SU-DHL-6 (cell line): ENCODE measurements at regions not wholly inside any gene's neighbourhood (a gene's known extent, or its start where the extent isn't known, plus 50 kb on each side); places are given as distances from the start of the nearest gene placed in this dataset.

Experiments used
- H2AFZ ChIP-seq: fragments of 200-600 bp; sonication (generic); 2 replicates; pipeline ENCODE4 v1.6.1; 2014; ENCODE audit warnings: low read depth, mild to moderate bottlenecking, moderate library complexity, mixed read lengths, antibody characterized with exemption, low read length; ENCODE audit not compliant: severe bottlenecking
- H3F3A ChIP-seq: fragments of 200-600 bp; shearing (Covaris generic); 2 replicates; pipeline ENCODE4 v1.6.0; 2016; ENCODE audit warnings: antibody characterized with exemption, mild to moderate bottlenecking; ENCODE audit not compliant: insufficient read depth
- H3K27ac ChIP-seq: fragments of 200-600 bp; sonication (generic); 2 replicates; pipeline ENCODE4 v1.5.1; 2016; ENCODE audit warnings: low read depth, mild to moderate bottlenecking, low read length, moderate library complexity, mixed read lengths
- H3K27me3 ChIP-seq: fragments of 200-600 bp; sonication (generic), shearing (Covaris generic); 2 replicates; pipeline ENCODE4 v1.6.0; 2014; ENCODE audit warnings: mild to moderate bottlenecking, low read length
- H3K36me3 ChIP-seq: fragments of 200-600 bp; sonication (generic); 2 replicates; pipeline ENCODE4 v1.6.1; 2014; ENCODE audit warnings: mild to moderate bottlenecking, low read length, mixed read lengths
- H3K4me2 ChIP-seq: fragments of 300-600, 200-600 bp; shearing (Covaris generic), sonication (generic); 2 replicates; pipeline ENCODE4 v1.6.0; 2014; ENCODE audit warnings: low read length, low read depth, mild to moderate bottlenecking; ENCODE audit not compliant: poor library complexity, severe bottlenecking
- H3K4me3 ChIP-seq: fragments of 200-600 bp; sonication (generic); 2 replicates; pipeline ENCODE4 v1.5.1; 2014; ENCODE audit warnings: antibody characterized with exemption, low read length, mild to moderate bottlenecking, mixed read lengths; ENCODE audit not compliant: insufficient read depth, poor library complexity, severe bottlenecking
- H3K79me2 ChIP-seq: fragments of 200-600 bp; sonication (generic); 2 replicates; pipeline ENCODE4 v1.6.1; 2014; ENCODE audit warnings: mild to moderate bottlenecking, low read length, moderate library complexity; ENCODE audit not compliant: insufficient read depth
- H3K9ac ChIP-seq: fragments of 200-600 bp; sonication (generic); 2 replicates; pipeline ENCODE4 v1.7.0; 2014; ENCODE audit warnings: mild to moderate bottlenecking, low read length
- H3K9me2 ChIP-seq: fragments of 200-600 bp; sonication (generic); replicated peaks from 2 replicates; pipeline ENCODE4 v1.6.1; 2014; ENCODE audit warnings: low read length; ENCODE audit not compliant: insufficient read depth
- H3K9me3 ChIP-seq: fragments of 200-600 bp; sonication (generic); 2 replicates; pipeline ENCODE4 v1.6.1; 2014; ENCODE audit warnings: low read length, mixed read lengths; ENCODE audit not compliant: insufficient read depth
- H4K20me1 ChIP-seq: fragments of 200-600 bp; sonication (generic); 2 replicates; pipeline ENCODE4 v1.6.1; 2014; ENCODE audit warnings: low read depth, mild to moderate bottlenecking, antibody characterized with exemption, low read length, moderate library complexity, mixed read lengths
- CTCF ChIP-seq: fragments of 200-600 bp; sonication (generic); IDR thresholded peaks from one replicate; pipeline ENCODE4 v1.5.1; 2017; ENCODE audit warnings: antibody characterized with exemption, mild to moderate bottlenecking, low read length, moderate library complexity; ENCODE audit not compliant: insufficient read depth, poor library complexity, severe bottlenecking
- EZH2phosphoT487 ChIP-seq: fragments of 200-600 bp; sonication (generic), shearing (Covaris generic); conservative IDR thresholded peaks from 2 replicates; pipeline ENCODE4 v1.6.1; 2018; ENCODE audit warnings: mild to moderate bottlenecking, antibody characterized with exemption, low read length, moderate library complexity, mixed read lengths

- H2AFZ ChIP-seq: no peak overlapping the region
- no peaks in the 10 kb centered on the region for H3K79me2 ChIP-seq
- TF ChIP-seq EZH2phosphoT487 (no peak), CTCF (no peak)
- no peaks in the 10 kb centered on the region for H4K20me1 ChIP-seq
- no peaks in the 10 kb centered on the region for H3K9me2 ChIP-seq
- no peaks in the 10 kb centered on the region for H3K27me3 ChIP-seq
- no peak overlapping the region for H3K9ac ChIP-seq
- H3F3A ChIP-seq: no peaks in the 10 kb centered on the region
- H3K36me3 ChIP-seq: no peaks in the 10 kb centered on the region
- no peaks in the 10 kb centered on the region for H3K9me3 ChIP-seq
- H3K4me3 ChIP-seq: no peak overlapping the region
- no peak overlapping the region for H3K4me2 ChIP-seq
- no peak overlapping the region for H3K27ac ChIP-seq
Observed at GRCh38 chr7:12157517-12157916, 53.6 kb upstream of the TMEM106B start.

DNA sequence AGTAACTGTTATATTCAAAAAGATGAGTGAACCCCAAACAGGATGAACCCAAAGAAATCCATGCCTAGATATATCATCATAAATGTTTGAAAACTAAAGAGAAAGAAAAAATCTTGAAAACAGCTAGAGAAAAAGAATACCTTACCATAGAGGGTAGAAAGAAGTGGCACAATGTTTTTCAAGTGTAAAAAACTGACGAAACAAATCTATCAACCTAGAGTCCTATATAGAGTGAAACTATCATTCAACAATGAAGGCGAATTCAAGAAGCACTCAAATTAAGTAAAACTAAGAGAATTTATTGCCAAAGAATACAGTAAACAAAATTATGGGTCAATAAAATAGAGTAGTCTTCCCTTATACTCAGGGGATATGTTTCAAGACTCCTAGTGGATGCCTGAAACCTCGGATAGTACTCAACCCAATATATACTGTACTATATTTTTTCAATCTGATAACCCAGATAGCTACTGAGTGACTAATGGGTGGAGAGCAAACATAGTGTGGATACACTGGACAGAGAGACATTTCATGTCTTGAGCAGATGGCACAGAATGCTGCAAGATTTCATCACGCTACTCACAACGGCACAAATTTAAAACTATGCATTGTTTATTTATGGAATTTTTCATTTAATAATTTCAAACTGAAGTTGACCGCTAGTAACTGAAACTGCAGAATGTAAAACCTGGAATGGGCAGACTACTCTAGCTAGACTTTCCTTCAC lies 52.6 kb upstream of the TMEM106B start:
- H3K9me2 ChIP-seq: no peaks in the 10 kb centered on the region
- H3K36me3 ChIP-seq: no peaks in the 10 kb centered on the region

DNA sequence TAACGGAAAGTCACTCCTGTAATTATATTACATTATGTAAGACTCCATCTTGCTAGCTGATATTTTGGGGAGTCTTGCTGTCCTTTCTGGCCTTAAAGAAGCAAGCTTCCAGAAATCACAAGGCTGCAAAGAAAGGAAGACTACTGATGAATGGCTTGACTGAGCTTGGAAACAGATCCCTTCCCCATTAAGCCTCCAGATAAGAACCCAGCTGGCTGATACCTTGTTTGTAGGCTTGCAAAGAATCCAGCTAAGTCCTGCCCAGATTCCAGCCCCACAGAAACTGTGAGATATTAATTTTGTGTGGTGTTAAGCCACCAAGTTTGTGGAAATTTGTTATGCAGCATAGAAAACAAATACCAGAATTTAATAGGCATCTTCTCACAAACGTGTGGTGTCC lies 49.9 kb upstream of the TMEM106B start:
- no peaks in the 10 kb centered on the region for H3K79me2 ChIP-seq
- H3F3A ChIP-seq: no peaks in the 10 kb centered on the region
- no peaks in the 10 kb centered on the region for H4K20me1 ChIP-seq
- H3K27ac ChIP-seq: no peak overlapping the region
- TF ChIP-seq EZH2phosphoT487 (no peak), CTCF (no peak)
- no peak overlapping the region for H3K4me3 ChIP-seq
- no peak overlapping the region for H3K9ac ChIP-seq
- no peaks in the 10 kb centered on the region for H3K9me2 ChIP-seq
- H3K9me3 ChIP-seq: no peaks in the 10 kb centered on the region
- H3K27me3 ChIP-seq: no peaks in the 10 kb centered on the region
- H2AFZ ChIP-seq: no peak overlapping the region
- H3K4me2 ChIP-seq: no peak overlapping the region
- no peaks in the 10 kb centered on the region for H3K36me3 ChIP-seq

More for the DNA sequence above, 52.6 kb upstream of the TMEM106B start:
- Histone ChIP-seq H2AFZ (no peak overlapping the region), H4K20me1 (no peaks in the 10 kb centered on the region), H3K27me3 (no peaks in the 10 kb centered on the region), H3K4me2 (no peak overlapping the region), H3K9me3 (no peaks in the 10 kb centered on the region), H3K27ac (no peak overlapping the region), H3K4me3 (no peak overlapping the region), H3K9ac (no peak overlapping the region), H3F3A (no peaks in the 10 kb centered on the region), H3K79me2 (no peaks in the 10 kb centered on the region)
- TF ChIP-seq CTCF (no peak), EZH2phosphoT487 (no peak)
